ENCODE measurements at regions not wholly inside any gene's neighbourhood (a gene's known extent, or its start where the extent isn't known, plus 50 kb on each side); places are given as distances from the start of the nearest gene placed in this dataset.

- Histone ChIP-seq H3K9me3 (replicated peaks in 1 of 3) (no peaks in the 10 kb centered on the region), H3K4me1 (replicated peaks in 1 of 2) (no peaks in the 10 kb centered on the region), H3K36me3 (replicated peaks in 1 of 2) (no peaks in the 10 kb centered on the region), H3K4me3 (no peak overlapping the region), H3K27me3 (no peaks in the 10 kb centered on the region), H3K27ac (no peak overlapping the region)
- no peak for TF ChIP-seq CTCF (IDR thresholded peaks at IDR 0.05)
- TF ChIP-seq POLR2A (IDR thresholded peaks at IDR 0.05) = no peak
- no peak for DNase-seq
- intact Hi-C loops (cut with DNase I) = no loop called here
- 86 to 93% (median 91%) methylated on average over 2 of the region's 2 CpGs for WGBS, 4 donors
Observed at GRCh38 chr7:142377567-142377966, 119.7 kb upstream of the PRSS58 start.

- no peaks in the 10 kb centered on the region for H3K4me1 ChIP-seq (replicated peaks in 1 of 2)
- H3K27me3 ChIP-seq = no peaks in the 10 kb centered on the region
- no peaks in the 10 kb centered on the region for H3K36me3 ChIP-seq (replicated peaks in 1 of 2)
- DNase-seq = no peak
- no peak overlapping the region for H3K4me3 ChIP-seq
- TF ChIP-seq POLR2A (IDR thresholded peaks at IDR 0.05) (no peak), CTCF (IDR thresholded peaks at IDR 0.05) (no peak)
- 51 to 61% (median 55%) methylated on average over 6 of the region's 6 CpGs for WGBS, 4 donors
- intact Hi-C loops (cut with DNase I) = no loop called here
- H3K9me3 ChIP-seq (replicated peaks in 1 of 3) = no peaks in the 10 kb centered on the region
- no peak overlapping the region for H3K27ac ChIP-seq
Observed at GRCh38 chr7:142376356-142376997, 118.6 kb upstream of the PRSS58 start.

GRCh38 chr7:142375710-142376313 lies 118.0 kb upstream of the PRSS58 start:
- H3K27ac ChIP-seq = no peak overlapping the region
- H3K27me3 ChIP-seq = no peaks in the 10 kb centered on the region
- TF ChIP-seq POLR2A (IDR thresholded peaks at IDR 0.05) (no peak), CTCF (IDR thresholded peaks at IDR 0.05) (no peak)
- DNase-seq = no peak
- H3K4me3 ChIP-seq = no peak overlapping the region
- intact Hi-C loops (cut with DNase I) = no loop called here
- no peaks in the 10 kb centered on the region for H3K9me3 ChIP-seq (replicated peaks in 1 of 3)
- H3K4me1 ChIP-seq (replicated peaks in 1 of 2) = no peaks in the 10 kb centered on the region
- no peaks in the 10 kb centered on the region for H3K36me3 ChIP-seq (replicated peaks in 1 of 2)
- 49 to 57% (median 53%) methylated on average over 4 of the region's 4 CpGs for WGBS, 4 donors

GRCh38 chr7:142372727-142373126 lies 114.9 kb upstream of the PRSS58 start:
- H3K27me3 ChIP-seq = no peaks in the 10 kb centered on the region
- H3K27ac ChIP-seq = no peak overlapping the region
- no peaks in the 10 kb centered on the region for H3K36me3 ChIP-seq (replicated peaks in 1 of 2)
- DNase-seq = no peak
- no peaks in the 10 kb centered on the region for H3K9me3 ChIP-seq (replicated peaks in 1 of 3)
- no peaks in the 10 kb centered on the region for H3K4me1 ChIP-seq (replicated peaks in 1 of 2)
- no peak for TF ChIP-seq POLR2A (IDR thresholded peaks at IDR 0.05)
- no peak for TF ChIP-seq CTCF (IDR thresholded peaks at IDR 0.05)
- intact Hi-C loops (cut with DNase I) = no loop called here
- H3K4me3 ChIP-seq = no peak overlapping the region
- WGBS, 4 donors = 57 to 77% (median 69%) methylated on average over 3 of the region's 3 CpGs
